Tongue (tissue), 1 donor: ENCODE measurements at regions not wholly inside any gene's neighbourhood (a gene's known extent, or its start where the extent isn't known, plus 50 kb on each side); places are given as distances from the start of the nearest gene placed in this dataset.
"Not testable (repeated sequence)": the region's sequence is repeated elsewhere in the genome, so short reads cannot be mapped to it uniquely, and the experiment has no call there.

Experiments
- DNase-seq: peaks from one replicate; pipeline ENCODE4 v3.0.0-alpha.2; 2015

DNA sequence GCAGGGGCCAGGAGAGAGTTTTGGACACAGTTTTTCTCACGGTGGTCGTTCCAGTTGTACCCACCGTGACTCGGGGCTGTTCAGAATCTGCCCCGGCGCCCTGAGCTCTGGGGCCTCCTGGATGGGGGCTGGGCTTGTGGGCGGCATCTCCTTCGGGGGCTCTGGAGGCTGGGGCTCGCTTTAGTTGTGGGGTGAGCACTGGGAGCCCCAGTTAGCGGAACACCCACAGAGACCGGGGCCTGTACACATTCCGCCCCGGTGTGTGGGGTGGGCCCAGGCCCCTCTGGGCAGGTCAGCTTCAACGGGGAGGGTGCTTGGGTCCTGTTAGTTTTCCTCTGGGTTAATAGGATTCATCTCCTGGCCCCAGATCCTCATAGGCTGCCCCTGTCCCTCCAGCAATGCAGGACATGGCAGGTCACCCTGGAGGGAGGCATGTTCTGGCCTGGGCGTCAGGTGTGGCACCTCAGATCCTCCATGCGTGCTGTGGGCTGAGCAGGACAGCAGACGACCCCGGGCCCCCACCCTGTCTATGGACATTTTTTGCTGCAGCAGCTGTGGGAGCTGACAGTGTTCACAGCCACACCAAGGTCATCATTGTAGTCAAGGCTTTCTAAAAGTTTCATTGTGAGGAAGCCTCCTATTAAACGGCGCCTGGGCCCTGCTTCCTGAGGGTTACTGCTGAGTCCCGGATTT is 393.2 kb downstream of the TMEM121 start:
- no peak for DNase-seq

GRCh38 chr14:105920151-105920700 is 393.8 kb downstream of the TMEM121 start:
- DNase-seq: not testable (repeated sequence)

GRCh38 chr14:105920803-105921755 is 394.7 kb downstream of the TMEM121 start:
- not testable (repeated sequence) for DNase-seq

GRCh38 chr14:105921781-105922180 is 395.4 kb downstream of the TMEM121 start:
- DNase-seq: not testable (repeated sequence)

GRCh38 chr14:105923520-105924191 is 397.3 kb downstream of the TMEM121 start:
- not testable (repeated sequence) for DNase-seq

DNA sequence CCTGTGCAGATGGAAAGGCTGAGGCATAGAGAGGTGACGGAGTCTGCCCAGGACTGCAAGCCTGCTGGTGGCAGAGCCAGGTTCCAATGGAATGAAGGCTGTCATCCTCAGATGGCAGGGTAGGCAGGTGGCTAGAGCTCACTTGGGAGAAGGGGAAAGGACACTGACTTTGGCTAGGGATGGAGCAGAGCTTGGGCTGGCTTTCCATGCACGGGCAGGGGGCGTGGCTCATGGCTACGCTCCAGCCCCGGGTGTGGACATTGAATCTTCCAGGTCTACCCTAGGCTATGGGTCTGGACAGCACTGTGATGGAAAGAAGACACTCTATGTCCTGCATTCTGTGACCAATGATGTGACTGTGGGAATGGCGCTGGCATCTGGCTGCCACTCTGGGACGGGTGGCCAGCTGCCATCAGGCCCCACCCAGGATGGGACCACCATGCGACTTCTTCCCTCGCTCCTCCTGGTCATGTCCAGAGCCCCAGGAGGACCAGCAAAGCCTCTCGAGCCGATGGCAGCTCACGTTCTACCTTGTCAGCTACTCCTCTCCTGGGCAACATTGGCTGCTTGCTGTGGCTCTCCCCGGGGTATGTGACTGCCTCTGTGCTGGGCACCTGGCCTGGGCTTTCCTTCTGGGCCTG is 398.7 kb downstream of the TMEM121 start:
- DNase-seq: no peak

- no peak for DNase-seq
Observed at GRCh38 chr14:105925615-105926372, 399.4 kb downstream of the TMEM121 start.

DNA sequence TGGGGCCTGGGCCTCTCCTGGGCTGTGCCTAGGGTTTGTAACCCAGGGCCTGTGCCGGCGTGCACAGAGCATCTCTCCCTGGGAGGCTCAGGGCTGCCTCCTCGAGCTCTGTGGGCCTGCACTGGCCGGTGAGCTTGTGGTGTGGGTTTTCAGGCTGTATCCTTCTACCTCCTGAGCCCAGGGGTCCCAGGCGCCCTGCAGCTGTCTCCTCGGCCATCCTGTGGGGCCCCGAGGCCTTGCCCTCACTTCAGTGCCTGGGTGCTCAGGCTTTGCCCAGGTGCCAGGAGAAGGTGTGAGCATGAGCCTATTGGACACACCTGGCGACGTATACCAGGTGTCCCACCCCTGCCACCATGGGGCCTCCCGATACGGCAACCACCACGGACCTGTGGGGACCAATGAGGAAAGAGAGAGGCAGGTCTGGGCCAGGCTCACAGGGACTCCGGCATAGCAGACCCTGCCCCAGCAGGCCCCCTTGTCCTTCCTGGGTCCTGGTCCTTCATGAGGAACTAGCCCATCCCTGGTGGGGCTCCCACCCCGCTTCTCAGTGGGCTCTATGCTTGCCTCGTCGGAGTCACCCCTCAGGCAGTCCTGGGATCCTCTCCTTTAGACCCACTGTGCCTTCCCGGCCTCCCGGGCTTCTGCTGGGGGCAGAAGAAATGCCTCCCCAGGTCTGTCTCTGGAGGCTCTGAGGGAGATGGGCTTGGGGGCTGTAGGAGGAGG is 400.2 kb downstream of the TMEM121 start:
- DNase-seq: no peak

GRCh38 chr14:105927096-105928060 is 401.0 kb downstream of the TMEM121 start:
- DNase-seq: no peak

GRCh38 chr14:105928171-105929111 is 402.1 kb downstream of the TMEM121 start:
- DNase-seq: not testable (repeated sequence)

DNA sequence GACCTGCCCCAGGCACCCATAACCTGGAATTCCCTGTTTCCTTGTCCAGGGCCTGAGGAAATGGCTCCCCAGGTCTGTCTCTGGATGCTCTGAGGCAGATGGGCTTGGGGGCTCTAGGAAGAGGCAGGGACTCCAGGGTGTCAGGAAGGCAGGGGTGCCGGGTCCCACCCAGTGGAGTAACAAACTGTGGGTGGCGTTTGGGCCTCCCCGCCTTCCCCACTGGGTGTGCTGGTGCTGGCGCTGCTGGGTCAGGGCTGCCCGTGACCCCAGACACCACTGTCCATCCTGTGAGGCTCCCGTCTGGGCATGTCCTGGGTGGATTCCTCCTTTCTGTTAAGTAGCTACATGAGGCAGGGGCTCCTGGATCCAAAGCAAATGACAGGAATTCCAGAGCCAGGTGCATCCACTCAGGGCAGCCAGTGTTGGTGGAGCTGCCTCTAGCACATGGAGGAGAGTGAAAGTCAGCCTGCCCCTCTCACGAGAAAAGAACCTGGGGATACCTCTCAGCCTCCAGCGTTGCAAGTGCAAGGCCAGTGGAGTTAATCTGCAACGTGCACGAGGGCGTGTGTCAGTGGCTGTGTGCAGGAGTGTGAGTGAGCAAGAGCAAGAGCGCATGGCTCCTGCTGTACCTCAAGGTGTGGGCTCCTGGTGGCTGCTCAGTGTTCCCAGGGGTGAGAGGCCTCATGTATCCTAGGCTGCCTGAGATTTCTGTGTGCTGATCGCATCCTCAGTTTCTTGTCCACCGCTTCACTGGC is 403.1 kb downstream of the TMEM121 start:
- DNase-seq: no peak

- no peak for DNase-seq
Observed at GRCh38 chr14:105930572-105930971, 404.2 kb downstream of the TMEM121 start.

DNA sequence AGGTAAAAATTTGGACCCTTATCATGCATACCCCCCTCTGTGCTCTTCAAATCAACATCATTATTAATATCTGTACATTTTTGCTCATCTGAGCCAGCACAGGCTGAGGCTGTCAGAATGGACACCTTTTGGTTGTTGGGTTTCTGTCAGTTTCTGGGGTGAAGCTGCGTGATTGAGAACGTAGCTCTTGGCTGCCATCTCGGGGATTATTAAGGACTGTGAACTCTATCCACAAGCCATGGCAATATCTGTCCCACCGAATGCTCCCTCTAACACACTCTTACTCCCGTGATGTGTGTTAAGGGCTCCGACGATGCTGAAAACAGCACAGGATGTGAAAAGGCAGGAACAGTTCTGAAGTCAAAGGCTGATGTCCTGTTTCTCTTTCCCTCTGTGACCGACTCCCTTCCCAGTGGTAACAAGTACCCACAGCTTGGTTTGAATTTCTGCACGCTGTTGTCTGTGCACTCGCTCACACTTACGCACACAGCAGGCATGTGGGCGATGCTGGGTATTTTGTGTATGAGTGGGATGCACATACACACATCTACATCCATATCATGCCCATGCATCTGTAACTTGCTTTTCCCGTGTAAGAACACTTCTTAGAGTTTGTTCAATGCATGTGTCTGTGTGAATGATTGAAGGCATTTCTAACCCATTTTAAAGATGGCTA is 405.6 kb downstream of the TMEM121 start:
- DNase-seq: no peak

- DNase-seq: no peak
Observed at GRCh38 chr14:105933238-105933637, 406.9 kb downstream of the TMEM121 start.

GRCh38 chr14:105935384-105935783 is 409.0 kb downstream of the TMEM121 start:
- no peak for DNase-seq

DNA sequence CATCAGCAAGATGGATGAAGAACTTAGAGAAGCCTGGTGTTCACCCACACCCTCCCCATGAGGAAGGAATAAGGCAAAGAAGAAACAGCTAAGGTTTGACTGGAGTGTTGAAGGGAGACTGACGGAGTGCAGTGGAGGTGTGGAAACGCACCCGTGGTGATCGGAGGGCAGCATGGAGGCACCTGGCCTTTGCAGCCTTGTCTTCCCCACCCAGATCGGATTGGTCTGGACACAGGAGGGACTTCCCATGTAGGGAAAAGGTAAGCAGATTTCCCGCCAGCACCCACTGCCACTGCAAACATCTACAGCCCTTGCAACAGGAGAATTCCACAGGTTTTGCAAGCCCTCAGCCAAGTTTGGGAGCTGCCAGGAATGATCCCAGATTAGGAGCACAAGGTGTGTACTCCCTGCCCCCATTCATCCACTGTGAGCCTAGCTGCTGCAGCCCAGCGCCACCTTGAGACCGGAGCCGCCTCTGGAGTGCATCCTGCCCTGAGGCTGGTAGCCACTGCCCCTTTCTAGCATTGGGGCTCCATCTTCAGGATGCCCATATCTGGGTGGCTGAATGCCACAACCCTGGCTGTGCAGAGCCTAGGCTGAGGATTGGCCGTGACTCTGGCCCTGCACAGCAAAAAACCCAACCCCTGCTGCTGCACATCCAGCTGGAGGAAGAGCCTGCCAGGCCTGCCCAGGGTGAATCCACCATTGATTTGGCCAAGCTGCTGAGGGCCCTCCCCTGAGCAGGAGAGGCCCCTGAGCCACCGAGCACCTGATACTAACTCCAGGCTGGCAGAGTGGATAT is 411.1 kb downstream of the TMEM121 start:
- no peak for DNase-seq
